ENCODE measurements at regions not wholly inside any gene's neighbourhood (a gene's known extent, or its start where the extent isn't known, plus 50 kb on each side); places are given as distances from the start of the nearest gene placed in this dataset.

GRCh38 chr6:133764754-133765208 lies 124.1 kb upstream of the TCF21 start:
- intact Hi-C loops (cut with micrococcal nuclease) = no loop called here
- TF ChIP-seq CTCF (IDR thresholded peaks at IDR 0.05) = no peak
- no peak for ATAC-seq
- Mint-ChIP-seq H3K36me3 (ENCODE audit: low read depth) (no peaks in the 10 kb centered on the region), H3K4me3 (no peak overlapping the region), H3K27ac (no peak overlapping the region), H3K9me3 (no peaks in the 10 kb centered on the region), H3K4me1 (ENCODE audit: low read depth) (no peaks in the 10 kb centered on the region), H3K27me3 (peaks cover 10% of the 10 kb centered on the region)
- CTCF ChIA-PET = no interaction called here
- POLR2A ChIA-PET = no interaction called here
- DNase-seq = no peak

- no peaks in the 10 kb centered on the region for H3K9me3 Mint-ChIP-seq
- no peak overlapping the region for H3K4me3 Mint-ChIP-seq
- intact Hi-C loops (cut with micrococcal nuclease) = no loop called here
- CTCF ChIA-PET = no interaction called here
- H3K27me3 Mint-ChIP-seq = peaks cover 18% of the 10 kb centered on the region
- no peak for ATAC-seq
- H3K36me3 Mint-ChIP-seq (ENCODE audit: low read depth) = no peaks in the 10 kb centered on the region
- no peaks in the 10 kb centered on the region for H3K4me1 Mint-ChIP-seq (ENCODE audit: low read depth)
- POLR2A ChIA-PET = no interaction called here
- DNase-seq = no peak
- H3K27ac Mint-ChIP-seq = no peak overlapping the region
- no peak for TF ChIP-seq CTCF (IDR thresholded peaks at IDR 0.05)
These were observed 121.4 kb upstream of the TCF21 start for GRCh38 chr6:133767357-133767970.

- Mint-ChIP-seq H3K27me3 (peaks cover 18% of the 10 kb centered on the region), H3K36me3 (ENCODE audit: low read depth) (no peaks in the 10 kb centered on the region), H3K4me3 (no peak overlapping the region), H3K9me3 (no peaks in the 10 kb centered on the region), H3K27ac (no peak overlapping the region), H3K4me1 (ENCODE audit: low read depth) (no peaks in the 10 kb centered on the region)
- no peak for DNase-seq
- intact Hi-C loops (cut with micrococcal nuclease) = no loop called here
- no peak for ATAC-seq
- TF ChIP-seq CTCF (IDR thresholded peaks at IDR 0.05) = no peak
- ChIA-PET CTCF (no interaction called here), POLR2A (no interaction called here)
These were observed 120.1 kb upstream of the TCF21 start for GRCh38 chr6:133768656-133769295.

- DNase-seq (no peak), ATAC-seq (no peak)
- Mint-ChIP-seq H3K36me3 (ENCODE audit: low read depth) (no peaks in the 10 kb centered on the region), H3K4me1 (ENCODE audit: low read depth) (peaks cover 3% of the 10 kb centered on the region), H3K27me3 (peaks cover 19% of the 10 kb centered on the region), H3K27ac (no peak overlapping the region), H3K9me3 (no peaks in the 10 kb centered on the region), H3K4me3 (no peak overlapping the region)
- CTCF ChIA-PET = no interaction called here
- intact Hi-C loops (cut with micrococcal nuclease) = no loop called here
- TF ChIP-seq CTCF (IDR thresholded peaks at IDR 0.05) = no peak
- POLR2A ChIA-PET = no interaction called here
These were observed 119.5 kb upstream of the TCF21 start for GRCh38 chr6:133769463-133769862.

GRCh38 chr6:133772567-133772966 lies 116.3 kb upstream of the TCF21 start:
- Mint-ChIP-seq H3K9me3 (no peaks in the 10 kb centered on the region), H3K4me1 (ENCODE audit: low read depth) (peaks cover 3% of the 10 kb centered on the region), H3K27ac (no peak overlapping the region), H3K4me3 (no peak overlapping the region), H3K27me3 (peaks cover 17% of the 10 kb centered on the region), H3K36me3 (ENCODE audit: low read depth) (no peaks in the 10 kb centered on the region)
- intact Hi-C loops (cut with micrococcal nuclease) = no loop called here
- CTCF ChIA-PET = no interaction called here
- DNase-seq (no peak), ATAC-seq (no peak)
- TF ChIP-seq CTCF (IDR thresholded peaks at IDR 0.05) = no peak
- POLR2A ChIA-PET = no interaction called here

Data from activated CD8-positive, alpha-beta T cell treated with anti-CD3 and anti-CD28 coated beads for 36 hours (primary cell).